Neural progenitor cell (in vitro differentiated cells): ENCODE measurements at regions not wholly inside any gene's neighbourhood (a gene's known extent, or its start where the extent isn't known, plus 50 kb on each side); places are given as distances from the start of the nearest gene placed in this dataset.

ENCODE experiments used
- EZH2 ChIP-seq: fragments of 200-600 bp; sonication (generic); IDR thresholded peaks from 2 replicates; pipeline ENCODE4 v1.6.1; 2017; ENCODE audit warnings: antibody characterized with exemption, mild to moderate bottlenecking, moderate library complexity
- EZH2phosphoT487 ChIP-seq: fragments of 200-600 bp; sonication (generic); IDR thresholded peaks from 2 replicates; pipeline ENCODE4 v1.6.1; 2017; ENCODE audit warnings: antibody characterized with exemption
- TF ChIP-seq, protein P1 (sequence below): fragments of 200-600 bp; sonication (generic); IDR thresholded peaks from 2 replicates; pipeline ENCODE4 v1.5.1; 2017; ENCODE audit warnings: antibody characterized with exemption, mild to moderate bottlenecking

DNA sequence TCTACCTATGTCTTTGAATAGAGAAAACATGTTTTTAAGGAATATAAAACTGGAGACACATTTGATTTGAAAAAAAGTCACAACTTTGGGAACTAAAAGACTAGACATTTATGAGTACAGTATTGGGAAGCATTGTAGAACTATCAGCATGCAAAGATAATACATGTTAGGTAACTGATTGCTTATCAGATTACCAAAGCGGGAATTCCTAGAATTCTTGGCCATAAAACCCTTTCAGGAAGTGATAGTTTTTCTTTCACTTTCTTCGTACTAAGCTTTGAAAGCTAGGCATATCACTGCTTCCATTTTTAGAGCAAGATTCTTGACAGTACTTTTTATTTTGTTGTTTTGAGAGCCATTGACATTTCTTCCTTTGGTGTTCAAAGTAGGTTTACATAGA is 646.6 kb upstream of the PITX2 start:
- TF ChIP-seq, protein P1, sequence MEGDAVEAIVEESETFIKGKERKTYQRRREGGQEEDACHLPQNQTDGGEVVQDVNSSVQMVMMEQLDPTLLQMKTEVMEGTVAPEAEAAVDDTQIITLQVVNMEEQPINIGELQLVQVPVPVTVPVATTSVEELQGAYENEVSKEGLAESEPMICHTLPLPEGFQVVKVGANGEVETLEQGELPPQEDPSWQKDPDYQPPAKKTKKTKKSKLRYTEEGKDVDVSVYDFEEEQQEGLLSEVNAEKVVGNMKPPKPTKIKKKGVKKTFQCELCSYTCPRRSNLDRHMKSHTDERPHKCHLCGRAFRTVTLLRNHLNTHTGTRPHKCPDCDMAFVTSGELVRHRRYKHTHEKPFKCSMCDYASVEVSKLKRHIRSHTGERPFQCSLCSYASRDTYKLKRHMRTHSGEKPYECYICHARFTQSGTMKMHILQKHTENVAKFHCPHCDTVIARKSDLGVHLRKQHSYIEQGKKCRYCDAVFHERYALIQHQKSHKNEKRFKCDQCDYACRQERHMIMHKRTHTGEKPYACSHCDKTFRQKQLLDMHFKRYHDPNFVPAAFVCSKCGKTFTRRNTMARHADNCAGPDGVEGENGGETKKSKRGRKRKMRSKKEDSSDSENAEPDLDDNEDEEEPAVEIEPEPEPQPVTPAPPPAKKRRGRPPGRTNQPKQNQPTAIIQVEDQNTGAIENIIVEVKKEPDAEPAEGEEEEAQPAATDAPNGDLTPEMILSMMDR: no peak
- TF ChIP-seq EZH2 (no peak), EZH2phosphoT487 (no peak)
